Activated naive CD4-positive, alpha-beta T cell treated with anti-CD3 and anti-CD28 coated beads, Interleukin-2, amount 50 U/mL, for 24 hours (primary cell): ENCODE measurements at regions not wholly inside any gene's neighbourhood (a gene's known extent, or its start where the extent isn't known, plus 50 kb on each side); places are given as distances from the start of the nearest gene placed in this dataset.

ENCODE experiments used
- H3K27ac Mint-ChIP-seq: one replicate; pipeline ENCODE4 v1.8.0; 2021; ENCODE audit warnings: mild to moderate bottlenecking, mixed read lengths
- H3K27me3 Mint-ChIP-seq: one replicate; pipeline ENCODE4 v1.8.0; 2021; ENCODE audit warnings: mixed read lengths
- H3K36me3 Mint-ChIP-seq: one replicate; pipeline ENCODE4 v1.8.0; 2021; ENCODE audit warnings: mixed read lengths
- H3K4me1 Mint-ChIP-seq: one replicate; pipeline ENCODE4 v1.8.0; 2021; ENCODE audit warnings: mixed read lengths
- H3K4me3 Mint-ChIP-seq: one replicate; pipeline ENCODE4 v1.8.0; 2021; ENCODE audit warnings: mild to moderate bottlenecking, mixed read lengths
- H3K9me3 Mint-ChIP-seq: one replicate; pipeline ENCODE4 v1.8.0; 2021; ENCODE audit warnings: mixed read lengths

DNA sequence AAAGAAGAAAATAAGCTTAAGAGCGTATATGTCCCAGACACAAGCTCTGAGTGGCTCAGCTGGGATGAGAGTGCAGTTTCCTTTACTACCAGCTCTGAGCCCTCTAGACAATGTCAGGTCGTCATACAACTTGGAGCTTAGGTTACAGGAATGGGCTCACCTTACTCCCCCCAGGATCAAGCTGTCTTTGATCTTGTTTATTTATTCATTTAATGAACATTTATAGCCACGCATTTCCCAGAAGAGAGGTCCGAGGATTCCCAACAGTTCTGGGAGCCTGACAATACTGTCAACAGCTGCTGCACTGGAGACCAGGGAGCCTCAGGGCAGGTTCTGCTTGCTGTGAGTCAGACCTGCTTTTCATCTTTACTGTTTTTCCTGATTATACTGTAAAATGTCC, 378.9 kb downstream of the PLPP3 start:
- Mint-ChIP-seq H3K9me3 (no peaks in the 10 kb centered on the region), H3K4me3 (no peak overlapping the region), H3K27me3 (no peaks in the 10 kb centered on the region), H3K27ac (no peak overlapping the region), H3K4me1 (no peaks in the 10 kb centered on the region), H3K36me3 (no peaks in the 10 kb centered on the region)

- no peak overlapping the region for H3K4me3 Mint-ChIP-seq
- H3K36me3 Mint-ChIP-seq = no peaks in the 10 kb centered on the region
- no peaks in the 10 kb centered on the region for H3K4me1 Mint-ChIP-seq
- no peak overlapping the region for H3K27ac Mint-ChIP-seq
- no peaks in the 10 kb centered on the region for H3K27me3 Mint-ChIP-seq
- H3K9me3 Mint-ChIP-seq = no peaks in the 10 kb centered on the region
Measured at GRCh38 chr1:56199956-56200355, 379.4 kb downstream of the PLPP3 start.

DNA sequence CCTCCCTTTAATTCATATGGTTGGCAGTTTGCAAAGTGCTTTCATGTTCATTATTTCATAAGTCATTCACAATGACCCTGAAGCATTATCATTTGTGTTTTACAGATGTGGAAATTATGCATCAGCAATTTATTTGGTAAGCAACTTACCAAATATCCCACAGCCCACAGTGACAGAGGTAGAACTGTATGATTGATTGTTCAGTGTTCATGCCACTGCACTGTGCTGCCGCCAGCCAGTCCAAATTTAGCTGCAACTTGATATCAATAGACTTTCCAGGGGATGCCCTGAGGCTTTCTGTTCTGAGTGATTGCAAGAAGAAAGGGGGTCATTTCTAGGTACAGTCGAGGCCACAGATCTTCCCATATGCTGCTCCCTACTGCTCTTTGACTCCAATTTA, 380.3 kb downstream of the PLPP3 start:
- H3K4me3 Mint-ChIP-seq = no peak overlapping the region
- no peaks in the 10 kb centered on the region for H3K27me3 Mint-ChIP-seq
- H3K27ac Mint-ChIP-seq = no peak overlapping the region
- H3K9me3 Mint-ChIP-seq = no peaks in the 10 kb centered on the region
- no peaks in the 10 kb centered on the region for H3K36me3 Mint-ChIP-seq
- H3K4me1 Mint-ChIP-seq = no peaks in the 10 kb centered on the region

GRCh38 chr1:56197946-56198345, 381.4 kb downstream of the PLPP3 start:
- Mint-ChIP-seq H3K27me3 (no peaks in the 10 kb centered on the region), H3K27ac (no peak overlapping the region), H3K36me3 (no peaks in the 10 kb centered on the region), H3K4me3 (no peak overlapping the region), H3K4me1 (no peaks in the 10 kb centered on the region), H3K9me3 (no peaks in the 10 kb centered on the region)

DNA sequence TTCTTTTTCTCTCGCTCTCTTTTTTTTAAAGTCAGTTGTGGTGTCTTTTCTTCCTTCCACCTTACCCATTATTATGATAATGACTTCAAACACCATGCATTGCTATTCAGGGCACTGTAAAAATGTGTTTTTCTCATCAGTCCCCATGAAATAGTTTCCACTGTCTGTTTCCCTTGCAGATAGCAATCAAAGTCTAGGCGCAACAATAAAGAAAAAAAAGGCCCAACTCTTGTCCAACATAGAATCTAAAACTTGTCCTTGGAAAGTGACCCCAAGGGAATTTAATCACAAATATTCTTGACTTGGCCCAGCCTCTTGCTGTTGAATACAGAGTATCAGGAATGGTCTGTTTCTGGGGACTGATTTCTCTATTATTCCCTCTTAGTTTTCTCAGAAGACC, 382.5 kb downstream of the PLPP3 start:
- H3K36me3 Mint-ChIP-seq = no peaks in the 10 kb centered on the region
- no peaks in the 10 kb centered on the region for H3K27me3 Mint-ChIP-seq
- no peaks in the 10 kb centered on the region for H3K9me3 Mint-ChIP-seq
- no peak overlapping the region for H3K4me3 Mint-ChIP-seq
- no peak overlapping the region for H3K27ac Mint-ChIP-seq
- H3K4me1 Mint-ChIP-seq = no peaks in the 10 kb centered on the region

- H3K27ac Mint-ChIP-seq = no peak overlapping the region
- H3K9me3 Mint-ChIP-seq = no peaks in the 10 kb centered on the region
- no peaks in the 10 kb centered on the region for H3K36me3 Mint-ChIP-seq
- H3K4me3 Mint-ChIP-seq = no peak overlapping the region
- H3K4me1 Mint-ChIP-seq = no peaks in the 10 kb centered on the region
- H3K27me3 Mint-ChIP-seq = no peaks in the 10 kb centered on the region
Measured at GRCh38 chr1:56194701-56195300, 384.6 kb downstream of the PLPP3 start.

DNA sequence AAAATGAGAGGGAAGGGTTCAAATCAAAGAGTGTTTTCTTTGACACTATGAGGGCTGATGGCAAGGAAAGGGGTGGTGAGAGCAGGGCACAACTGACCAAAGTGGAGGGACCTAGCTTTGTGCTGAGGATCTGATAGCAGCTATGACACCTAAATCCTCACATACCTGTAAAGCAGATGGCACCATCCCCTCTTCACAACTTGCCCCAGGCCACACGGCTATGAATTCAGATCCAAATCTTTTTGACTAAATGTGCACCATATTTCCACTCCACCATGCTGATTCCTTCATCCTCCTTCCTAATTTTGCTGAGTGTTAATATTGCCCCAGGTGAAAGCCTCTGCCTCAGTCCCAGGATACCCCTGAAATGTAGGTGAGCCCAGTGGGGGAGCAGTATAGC, 385.7 kb downstream of the PLPP3 start:
- no peaks in the 10 kb centered on the region for H3K9me3 Mint-ChIP-seq
- no peak overlapping the region for H3K4me3 Mint-ChIP-seq
- no peaks in the 10 kb centered on the region for H3K4me1 Mint-ChIP-seq
- no peak overlapping the region for H3K27ac Mint-ChIP-seq
- no peaks in the 10 kb centered on the region for H3K27me3 Mint-ChIP-seq
- no peaks in the 10 kb centered on the region for H3K36me3 Mint-ChIP-seq

GRCh38 chr1:56191369-56191768, 388.0 kb downstream of the PLPP3 start:
- Mint-ChIP-seq H3K9me3 (no peaks in the 10 kb centered on the region), H3K4me3 (no peak overlapping the region), H3K27ac (no peak overlapping the region), H3K4me1 (no peaks in the 10 kb centered on the region), H3K36me3 (no peaks in the 10 kb centered on the region), H3K27me3 (no peaks in the 10 kb centered on the region)

- Mint-ChIP-seq H3K4me1 (no peaks in the 10 kb centered on the region), H3K4me3 (no peak overlapping the region), H3K9me3 (no peaks in the 10 kb centered on the region), H3K36me3 (no peaks in the 10 kb centered on the region), H3K27me3 (no peaks in the 10 kb centered on the region), H3K27ac (no peak overlapping the region)
Measured at GRCh38 chr1:56190806-56191365, 388.5 kb downstream of the PLPP3 start.

DNA sequence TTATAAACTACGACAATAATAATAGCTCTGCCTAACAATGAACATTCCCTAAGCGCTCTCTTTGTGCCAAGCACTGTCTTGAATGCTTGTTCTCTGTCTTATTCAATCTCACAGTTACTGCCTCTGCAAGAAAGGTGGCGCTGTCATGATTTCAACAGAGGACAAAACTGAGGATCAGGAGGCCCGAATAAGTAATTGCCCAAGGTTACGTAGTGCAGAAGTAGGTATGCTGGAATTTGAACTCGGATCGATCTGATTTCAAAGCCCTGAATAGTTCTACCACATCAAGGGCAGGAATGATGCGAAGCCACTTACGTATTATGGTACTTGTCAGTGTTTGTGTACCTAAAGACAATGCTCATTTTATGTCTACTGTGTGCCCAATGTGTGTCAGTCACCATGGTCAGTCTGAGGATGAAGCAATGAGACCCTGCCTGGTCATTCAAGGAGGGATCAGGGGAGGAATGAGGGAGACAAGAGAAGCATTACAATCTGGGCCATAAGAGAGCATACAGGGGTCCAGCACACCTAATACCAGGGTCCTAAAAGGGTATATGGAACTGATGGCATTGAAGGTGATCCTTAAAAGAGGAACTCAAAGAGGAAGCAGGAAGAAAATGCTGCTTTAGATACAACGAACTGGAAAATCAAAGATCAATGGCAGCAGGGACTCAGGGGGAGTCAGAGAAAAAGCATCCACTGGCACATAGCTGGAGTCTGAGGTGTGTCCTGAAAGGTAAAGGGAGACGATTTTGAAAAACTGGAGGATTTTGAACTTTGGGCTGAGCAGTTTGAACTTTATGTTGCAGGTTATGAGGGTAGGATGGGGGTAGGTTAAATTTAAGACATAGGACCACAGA, 389.2 kb downstream of the PLPP3 start:
- no peak overlapping the region for H3K27ac Mint-ChIP-seq
- no peaks in the 10 kb centered on the region for H3K9me3 Mint-ChIP-seq
- H3K27me3 Mint-ChIP-seq = no peaks in the 10 kb centered on the region
- H3K36me3 Mint-ChIP-seq = no peaks in the 10 kb centered on the region
- no peak overlapping the region for H3K4me3 Mint-ChIP-seq
- H3K4me1 Mint-ChIP-seq = no peaks in the 10 kb centered on the region

DNA sequence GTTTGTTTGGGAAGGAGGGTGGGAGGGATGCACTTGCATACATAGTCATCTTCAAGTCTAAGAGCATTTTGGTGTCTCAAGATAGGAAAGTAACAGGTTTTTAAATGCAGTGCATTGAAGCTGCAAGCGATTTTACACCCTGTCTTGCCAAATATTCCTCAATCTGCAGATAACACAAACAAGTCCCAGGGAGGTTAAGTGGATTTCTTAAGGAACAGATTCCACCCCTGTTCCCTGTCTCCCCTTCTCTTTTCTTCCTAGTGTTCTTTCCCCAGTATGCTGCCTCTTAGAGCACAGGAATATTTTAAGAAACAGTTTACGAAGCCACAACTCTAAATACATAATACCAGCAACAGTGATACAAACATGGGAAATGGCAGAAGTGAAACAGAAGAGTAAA, 389.9 kb downstream of the PLPP3 start:
- Mint-ChIP-seq H3K9me3 (no peaks in the 10 kb centered on the region), H3K36me3 (no peaks in the 10 kb centered on the region), H3K27ac (no peak overlapping the region), H3K4me3 (no peak overlapping the region), H3K27me3 (no peaks in the 10 kb centered on the region), H3K4me1 (no peaks in the 10 kb centered on the region)

DNA sequence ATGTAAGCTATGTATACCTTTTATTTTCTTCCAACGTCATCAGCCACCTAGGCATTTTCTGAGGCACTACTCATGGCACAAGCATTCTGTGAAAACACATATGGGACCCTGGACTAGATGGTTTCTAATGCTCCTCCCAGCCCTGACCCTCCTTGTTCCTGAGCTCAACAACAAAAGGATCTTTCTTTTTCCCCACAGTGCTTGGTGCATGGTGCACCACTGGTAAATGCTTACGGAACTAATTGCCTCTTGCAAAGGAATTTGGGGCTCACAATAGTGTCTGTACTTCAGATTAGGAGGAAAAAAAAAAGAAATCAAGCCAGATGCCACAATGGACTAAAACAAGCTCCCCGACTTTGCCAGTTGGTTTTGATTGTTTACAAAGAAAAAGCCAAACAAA, 390.5 kb downstream of the PLPP3 start:
- Mint-ChIP-seq H3K36me3 (no peaks in the 10 kb centered on the region), H3K4me3 (no peak overlapping the region), H3K9me3 (no peaks in the 10 kb centered on the region), H3K27me3 (no peaks in the 10 kb centered on the region), H3K27ac (no peak overlapping the region), H3K4me1 (no peaks in the 10 kb centered on the region)

DNA sequence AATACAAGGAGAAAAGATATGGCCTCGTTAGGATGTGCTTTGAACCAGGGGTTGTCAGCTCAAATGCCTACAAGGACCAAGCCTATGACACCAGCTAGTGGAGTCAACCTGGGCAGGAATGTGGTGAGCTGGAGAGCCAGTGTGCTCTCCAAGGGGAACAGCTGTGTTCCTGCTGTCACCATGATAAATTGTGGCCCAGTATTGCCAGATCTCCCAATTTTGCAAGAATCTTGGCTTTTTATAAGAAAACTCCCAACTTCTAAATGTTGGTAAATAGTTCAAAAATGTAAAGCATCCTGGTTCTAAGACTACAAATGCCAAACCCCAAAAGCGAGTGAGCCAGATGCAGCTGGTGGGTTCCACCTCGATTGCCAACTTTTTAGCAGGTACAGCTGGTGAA, 391.1 kb downstream of the PLPP3 start:
- H3K27me3 Mint-ChIP-seq = no peaks in the 10 kb centered on the region
- no peak overlapping the region for H3K4me3 Mint-ChIP-seq
- no peak overlapping the region for H3K27ac Mint-ChIP-seq
- no peaks in the 10 kb centered on the region for H3K9me3 Mint-ChIP-seq
- no peaks in the 10 kb centered on the region for H3K36me3 Mint-ChIP-seq
- H3K4me1 Mint-ChIP-seq = no peaks in the 10 kb centered on the region

DNA sequence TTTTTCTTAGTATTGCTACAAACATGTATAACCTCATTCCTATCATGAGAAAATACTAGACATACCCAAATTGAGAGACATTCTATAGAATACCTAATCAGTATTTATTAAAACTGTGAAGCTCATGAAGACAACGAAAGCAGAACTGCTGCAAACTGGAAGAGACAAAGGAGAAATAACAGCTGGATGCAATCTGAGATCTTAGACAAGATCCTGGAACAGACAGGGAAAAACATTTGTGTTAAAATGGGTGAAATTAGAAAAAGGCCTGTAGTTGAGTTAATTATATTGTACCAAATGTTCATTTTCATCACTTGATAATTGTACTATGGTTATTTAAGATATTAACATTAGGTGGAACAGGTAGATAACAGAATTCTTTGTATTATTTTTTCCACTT, 392.0 kb downstream of the PLPP3 start:
- Mint-ChIP-seq H3K4me3 (no peak overlapping the region), H3K27me3 (no peaks in the 10 kb centered on the region), H3K4me1 (no peaks in the 10 kb centered on the region), H3K27ac (no peak overlapping the region), H3K9me3 (no peaks in the 10 kb centered on the region), H3K36me3 (no peaks in the 10 kb centered on the region)

GRCh38 chr1:56185493-56185892, 393.9 kb downstream of the PLPP3 start:
- H3K4me3 Mint-ChIP-seq = no peak overlapping the region
- H3K9me3 Mint-ChIP-seq = no peaks in the 10 kb centered on the region

DNA sequence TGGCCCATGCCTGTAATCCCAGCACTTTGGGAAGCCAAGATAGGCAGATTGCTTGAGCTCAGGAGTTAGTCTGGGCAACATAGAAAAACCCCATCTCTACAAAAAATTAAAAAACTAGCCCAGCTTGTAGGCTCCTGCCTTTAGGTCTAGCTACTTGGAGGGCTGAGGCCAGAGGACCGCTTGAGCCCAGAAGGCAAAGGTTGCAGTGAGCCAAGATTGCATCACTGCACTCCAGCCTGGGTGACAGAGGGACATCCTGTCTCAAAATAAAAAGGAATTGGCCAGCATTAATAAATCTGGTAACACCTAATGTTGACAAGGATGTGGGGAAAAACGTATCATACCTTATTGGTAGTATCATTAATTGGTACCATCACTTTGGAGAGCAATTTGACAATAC, 396.2 kb downstream of the PLPP3 start:
- Mint-ChIP-seq H3K4me1 (no peaks in the 10 kb centered on the region), H3K27ac (no peak overlapping the region), H3K36me3 (no peaks in the 10 kb centered on the region), H3K27me3 (no peaks in the 10 kb centered on the region), H3K4me3 (no peak overlapping the region), H3K9me3 (no peaks in the 10 kb centered on the region)

More at GRCh38 chr1:56185493-56185892, 393.9 kb downstream of the PLPP3 start:
- H3K36me3 Mint-ChIP-seq = no peaks in the 10 kb centered on the region
- H3K27me3 Mint-ChIP-seq = no peaks in the 10 kb centered on the region
- H3K27ac Mint-ChIP-seq = no peak overlapping the region
- H3K4me1 Mint-ChIP-seq = no peaks in the 10 kb centered on the region
